ENCODE measurements at regions not wholly inside any gene's neighbourhood (a gene's known extent, or its start where the extent isn't known, plus 50 kb on each side); places are given as distances from the start of the nearest gene placed in this dataset.

- no peak for TF ChIP-seq POLR2AphosphoS5 (IDR thresholded peaks at IDR 0.05)
- TF ChIP-seq, protein P1, sequence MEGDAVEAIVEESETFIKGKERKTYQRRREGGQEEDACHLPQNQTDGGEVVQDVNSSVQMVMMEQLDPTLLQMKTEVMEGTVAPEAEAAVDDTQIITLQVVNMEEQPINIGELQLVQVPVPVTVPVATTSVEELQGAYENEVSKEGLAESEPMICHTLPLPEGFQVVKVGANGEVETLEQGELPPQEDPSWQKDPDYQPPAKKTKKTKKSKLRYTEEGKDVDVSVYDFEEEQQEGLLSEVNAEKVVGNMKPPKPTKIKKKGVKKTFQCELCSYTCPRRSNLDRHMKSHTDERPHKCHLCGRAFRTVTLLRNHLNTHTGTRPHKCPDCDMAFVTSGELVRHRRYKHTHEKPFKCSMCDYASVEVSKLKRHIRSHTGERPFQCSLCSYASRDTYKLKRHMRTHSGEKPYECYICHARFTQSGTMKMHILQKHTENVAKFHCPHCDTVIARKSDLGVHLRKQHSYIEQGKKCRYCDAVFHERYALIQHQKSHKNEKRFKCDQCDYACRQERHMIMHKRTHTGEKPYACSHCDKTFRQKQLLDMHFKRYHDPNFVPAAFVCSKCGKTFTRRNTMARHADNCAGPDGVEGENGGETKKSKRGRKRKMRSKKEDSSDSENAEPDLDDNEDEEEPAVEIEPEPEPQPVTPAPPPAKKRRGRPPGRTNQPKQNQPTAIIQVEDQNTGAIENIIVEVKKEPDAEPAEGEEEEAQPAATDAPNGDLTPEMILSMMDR (IDR thresholded peaks at IDR 0.05) = no peak
- no peak for TF ChIP-seq POLR2A (IDR thresholded peaks at IDR 0.05)
- TF ChIP-seq EP300 (IDR thresholded peaks at IDR 0.05; ENCODE audit: low read depth) = no peak
Measured at GRCh38 chr13:74528734-74529513, 394.7 kb upstream of the KLF12 start.
